ENCODE measurements at regions not wholly inside any gene's neighbourhood (a gene's known extent, or its start where the extent isn't known, plus 50 kb on each side); places are given as distances from the start of the nearest gene placed in this dataset.

- ChIA-PET CTCF (no interaction called here), POLR2A (no interaction called here)
- Histone ChIP-seq H3K4me1 (peaks cover 14% of the 10 kb centered on the region), H3K4me3 (ENCODE audit: low read depth, low read length) (no peak overlapping the region), H3K27me3 (replicated peaks; ENCODE audit: control insufficient read depth, insufficient read depth, low read length) (no peaks in the 10 kb centered on the region), H3K9me3 (no peaks in the 10 kb centered on the region), H3K36me3 (ENCODE audit: control insufficient read depth, insufficient read depth, low read length) (no peaks in the 10 kb centered on the region)
- intact Hi-C loops (cut with micrococcal nuclease; ENCODE audit: unreplicated experiment): loop anchor here (1.0 kb wide), 1 partner anchor 12 kb away; no protein-coding TSS in a partner anchor
- no peaks in the 10 kb centered on the region for H3K27me3 Mint-ChIP-seq (ENCODE audit: insufficient read depth, unreplicated experiment)
- BruUV-seq (replicated peaks): no TSS peak
- no peak overlapping the region for H3K27ac Mint-ChIP-seq (ENCODE audit: unreplicated experiment)
- peaks cover 7% of the 10 kb centered on the region for H3K9me3 Mint-ChIP-seq (ENCODE audit: unreplicated experiment)
- no peak for DNase-seq
- no peak overlapping the region for H3K4me3 Mint-ChIP-seq (ENCODE audit: unreplicated experiment)
- H3K36me3 Mint-ChIP-seq (ENCODE audit: insufficient read depth, unreplicated experiment): no peaks in the 10 kb centered on the region
- TF ChIP-seq CTCF (IDR thresholded peaks at IDR 0.05; ENCODE audit: insufficient read depth in 1 of 2, low read depth in 1 of 2, low read length in 1 of 2, severe bottlenecking in 1 of 2, unreplicated experiment in 1 of 2): no peak
- peaks cover 19% of the 10 kb centered on the region for H3K4me1 Mint-ChIP-seq (ENCODE audit: low read depth, unreplicated experiment)
These were observed 144.5 kb upstream of the PLEKHG7 start for GRCh38 chr12:92558215-92558773.

- DNase-seq: no peak
- no TSS peak for BruUV-seq (replicated peaks)
- no peak overlapping the region for H3K27ac Mint-ChIP-seq (ENCODE audit: unreplicated experiment)
- Histone ChIP-seq H3K4me1 (peaks cover 23% of the 10 kb centered on the region), H3K4me3 (ENCODE audit: low read depth, low read length) (no peak overlapping the region), H3K27me3 (replicated peaks; ENCODE audit: control insufficient read depth, insufficient read depth, low read length) (no peaks in the 10 kb centered on the region), H3K9me3 (no peaks in the 10 kb centered on the region), H3K36me3 (ENCODE audit: control insufficient read depth, insufficient read depth, low read length) (no peaks in the 10 kb centered on the region)
- TF ChIP-seq CTCF (IDR thresholded peaks at IDR 0.05; ENCODE audit: insufficient read depth in 1 of 2, low read depth in 1 of 2, low read length in 1 of 2, severe bottlenecking in 1 of 2, unreplicated experiment in 1 of 2): no peak
- no peaks in the 10 kb centered on the region for H3K36me3 Mint-ChIP-seq (ENCODE audit: insufficient read depth, unreplicated experiment)
- H3K9me3 Mint-ChIP-seq (ENCODE audit: unreplicated experiment): peaks cover 7% of the 10 kb centered on the region
- peaks cover 19% of the 10 kb centered on the region for H3K4me1 Mint-ChIP-seq (ENCODE audit: low read depth, unreplicated experiment)
- ChIA-PET CTCF (no interaction called here), POLR2A (no interaction called here)
- intact Hi-C loops (cut with micrococcal nuclease; ENCODE audit: unreplicated experiment): no loop called here
- no peaks in the 10 kb centered on the region for H3K27me3 Mint-ChIP-seq (ENCODE audit: insufficient read depth, unreplicated experiment)
- no peak overlapping the region for H3K4me3 Mint-ChIP-seq (ENCODE audit: unreplicated experiment)
These were observed 145.4 kb upstream of the PLEKHG7 start for GRCh38 chr12:92557422-92557724.

- no peak overlapping the region for H3K4me3 Mint-ChIP-seq (ENCODE audit: unreplicated experiment)
- no peak for DNase-seq
- intact Hi-C loops (cut with micrococcal nuclease; ENCODE audit: unreplicated experiment): no loop called here
- peaks cover 19% of the 10 kb centered on the region for H3K4me1 Mint-ChIP-seq (ENCODE audit: low read depth, unreplicated experiment)
- ChIA-PET POLR2A (no interaction called here), CTCF (no interaction called here)
- BruUV-seq (replicated peaks): no TSS peak
- H3K27me3 Mint-ChIP-seq (ENCODE audit: insufficient read depth, unreplicated experiment): no peaks in the 10 kb centered on the region
- Histone ChIP-seq H3K9me3 (no peaks in the 10 kb centered on the region), H3K27me3 (replicated peaks; ENCODE audit: control insufficient read depth, insufficient read depth, low read length) (no peaks in the 10 kb centered on the region), H3K4me3 (ENCODE audit: low read depth, low read length) (no peak overlapping the region), H3K4me1 (peaks cover 29% of the 10 kb centered on the region), H3K36me3 (ENCODE audit: control insufficient read depth, insufficient read depth, low read length) (no peaks in the 10 kb centered on the region)
- H3K27ac Mint-ChIP-seq (ENCODE audit: unreplicated experiment): no peak overlapping the region
- H3K9me3 Mint-ChIP-seq (ENCODE audit: unreplicated experiment): peaks cover 7% of the 10 kb centered on the region
- H3K36me3 Mint-ChIP-seq (ENCODE audit: insufficient read depth, unreplicated experiment): no peaks in the 10 kb centered on the region
- TF ChIP-seq CTCF (IDR thresholded peaks at IDR 0.05; ENCODE audit: insufficient read depth in 1 of 2, low read depth in 1 of 2, low read length in 1 of 2, severe bottlenecking in 1 of 2, unreplicated experiment in 1 of 2): no peak
These were observed 146.0 kb upstream of the PLEKHG7 start for GRCh38 chr12:92556637-92557421.

Measured in Caco-2 (cell line).